HG03342 (cell line): ENCODE measurements at regions not wholly inside any gene's neighbourhood (a gene's known extent, or its start where the extent isn't known, plus 50 kb on each side); places are given as distances from the start of the nearest gene placed in this dataset.

Experiments
- ATAC-seq: cut with Tn5 transposase; IDR thresholded peaks from one replicate; pipeline ENCODE4 v1.9.1; 2021; ENCODE audit warnings: mild to moderate bottlenecking, moderate library complexity; ENCODE audit not compliant: unreplicated experiment

DNA sequence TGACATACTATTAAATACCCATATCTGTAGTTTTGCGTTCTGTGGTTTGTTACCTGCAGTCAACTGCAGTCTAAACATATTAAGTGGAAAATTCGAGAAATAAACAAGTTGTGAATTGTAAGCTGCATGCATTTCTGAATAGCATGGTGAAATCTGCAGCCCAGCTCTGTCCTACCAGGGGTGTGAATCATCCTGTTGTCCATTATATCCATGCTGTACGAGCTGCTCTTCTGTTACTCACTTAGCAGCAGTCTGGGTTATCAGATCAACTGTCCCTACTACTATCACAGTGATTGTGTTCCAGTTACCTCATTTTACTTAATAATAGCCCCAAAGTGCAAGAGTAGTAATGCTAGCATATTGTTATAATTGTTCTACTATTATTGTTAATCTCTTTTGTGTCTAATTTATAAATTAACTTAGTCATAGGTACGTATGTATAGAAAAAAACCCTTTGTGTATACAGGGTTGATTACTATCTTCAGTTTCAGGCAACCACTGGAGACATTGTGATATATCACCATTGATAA, 173.7 kb upstream of the FAT4 start:
- ATAC-seq, result no peak

- no peak for ATAC-seq
Observed at GRCh38 chr4:125135652-125136051, 179.1 kb upstream of the FAT4 start.

GRCh38 chr4:125132729-125133128, 182.0 kb upstream of the FAT4 start:
- ATAC-seq, result no peak

- no peak for ATAC-seq
Observed at GRCh38 chr4:125131891-125132680, 182.7 kb upstream of the FAT4 start.

GRCh38 chr4:125125276-125125675, 189.5 kb upstream of the FAT4 start:
- ATAC-seq, result no peak

- ATAC-seq, result no peak
Observed at GRCh38 chr4:125123570-125124109, 191.1 kb upstream of the FAT4 start.

- no peak for ATAC-seq
Observed at GRCh38 chr4:125121581-125121980, 193.2 kb upstream of the FAT4 start.

GRCh38 chr4:125116431-125116830, 198.3 kb upstream of the FAT4 start:
- no peak for ATAC-seq

DNA sequence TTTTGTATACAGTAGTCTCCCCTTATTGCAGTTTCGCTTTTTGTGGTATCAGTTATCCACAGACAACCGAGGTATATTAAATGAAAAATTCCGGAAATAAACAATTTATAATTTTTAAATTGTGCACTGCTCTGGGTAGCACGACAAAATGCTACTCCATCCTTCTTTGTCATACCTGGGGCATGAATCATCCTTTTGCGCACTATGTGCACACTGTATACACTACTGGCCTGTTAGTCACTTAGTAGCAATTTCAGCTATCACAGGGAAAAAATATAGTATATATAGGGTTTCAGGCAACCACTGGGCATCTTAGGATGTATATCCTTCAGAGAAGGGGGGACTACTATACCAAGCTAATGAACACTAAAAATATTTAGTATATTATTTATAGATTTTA, 198.8 kb upstream of the FAT4 start:
- no peak for ATAC-seq

DNA sequence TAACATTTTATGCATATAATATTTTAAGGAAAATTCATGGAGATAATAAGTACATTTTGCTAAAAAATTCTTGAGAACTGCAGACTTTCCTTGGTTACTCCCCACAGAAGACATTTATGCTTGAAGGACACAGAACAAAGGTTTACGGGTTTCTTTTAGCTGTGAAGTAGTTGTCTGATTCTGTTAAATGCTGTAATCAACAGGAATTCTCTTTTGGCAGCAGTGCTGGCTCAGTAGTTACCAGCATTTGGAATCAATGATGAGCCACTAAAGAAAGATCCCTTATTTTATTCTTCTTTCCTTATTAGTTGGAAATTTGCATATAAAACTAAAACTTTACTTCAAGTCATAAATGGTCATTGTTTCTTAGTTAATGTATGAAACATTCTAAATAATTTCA, 199.3 kb upstream of the FAT4 start:
- no peak for ATAC-seq

GRCh38 chr4:125112536-125112935, 202.2 kb upstream of the FAT4 start:
- ATAC-seq, result no peak

- ATAC-seq, result no peak
Observed at GRCh38 chr4:125111323-125111722, 203.4 kb upstream of the FAT4 start.

DNA sequence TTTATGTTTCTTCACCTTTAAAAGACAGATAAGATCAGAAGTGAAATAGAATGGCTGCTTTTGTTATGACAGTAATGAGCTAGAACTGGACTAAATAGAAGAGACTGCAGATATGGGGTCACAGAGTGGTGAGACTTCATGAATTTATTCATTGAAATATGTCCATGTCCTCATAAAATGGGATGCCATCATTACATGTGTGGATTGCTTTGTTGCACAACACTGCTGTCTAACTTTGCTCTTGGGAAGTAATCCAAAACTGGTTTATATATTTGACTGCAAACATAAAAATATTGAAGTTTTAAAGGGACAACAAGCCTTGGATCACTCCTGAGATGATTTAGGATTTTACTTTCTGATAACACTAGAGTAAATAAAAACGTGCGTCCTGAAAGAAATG, 209.2 kb upstream of the FAT4 start:
- no peak for ATAC-seq

DNA sequence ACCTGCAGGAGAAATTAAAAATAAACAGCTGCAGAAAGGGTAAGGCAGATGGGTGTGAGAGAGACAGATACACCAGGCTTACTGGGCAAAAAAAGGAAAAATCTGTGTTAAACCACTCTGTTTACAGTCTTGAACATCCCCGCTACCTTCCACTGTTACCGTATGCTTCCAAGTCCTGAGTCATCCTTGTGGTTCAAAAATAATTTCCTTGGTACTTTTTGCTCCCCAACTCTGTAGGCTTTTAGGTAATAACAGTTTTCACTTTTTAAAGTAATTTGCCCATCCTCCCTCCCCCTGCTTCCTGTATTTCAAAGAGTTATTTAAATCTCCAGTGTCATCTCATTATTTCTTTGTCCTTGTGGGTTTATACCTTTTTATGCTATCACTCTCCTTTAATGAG, 210.1 kb upstream of the FAT4 start:
- no peak for ATAC-seq

DNA sequence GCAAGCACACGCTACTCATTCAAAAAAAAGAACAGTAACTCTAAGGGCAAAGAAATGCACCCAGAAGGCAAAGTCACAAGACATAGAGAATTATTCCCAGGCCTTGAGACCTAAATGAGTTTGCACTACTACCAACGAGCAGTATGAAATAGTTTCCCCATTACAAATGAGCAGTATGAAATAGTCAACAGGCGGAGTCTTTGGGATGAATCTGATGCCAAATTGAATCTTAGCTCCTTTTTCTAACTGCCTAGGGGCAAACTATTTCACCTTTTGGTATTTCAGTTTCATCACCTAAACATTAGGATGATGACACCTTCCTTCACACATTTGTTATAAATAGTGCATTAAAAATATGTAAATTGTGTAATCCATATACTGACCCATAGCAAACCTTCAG, 213.0 kb upstream of the FAT4 start:
- no peak for ATAC-seq

- ATAC-seq, result no peak
Observed at GRCh38 chr4:125097729-125098128, 217.0 kb upstream of the FAT4 start.

DNA sequence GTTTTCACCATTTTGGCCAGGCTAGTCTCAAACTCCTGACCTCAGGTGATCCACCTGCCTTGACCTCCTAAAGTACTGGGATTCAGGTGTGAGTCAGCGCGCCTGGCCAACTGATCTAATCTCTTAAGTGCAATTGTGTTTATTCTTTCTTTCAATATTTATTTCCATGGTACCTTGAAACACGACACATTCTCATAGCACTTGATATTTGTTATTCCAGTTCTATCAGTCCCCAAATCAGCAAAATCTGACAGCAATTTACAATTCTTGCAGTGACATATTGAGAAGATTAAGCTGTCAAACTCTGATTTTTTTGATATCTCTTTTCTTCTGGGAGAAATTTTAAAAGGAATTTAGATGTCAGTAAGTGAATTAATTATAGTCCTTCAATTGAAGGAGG, 218.1 kb upstream of the FAT4 start:
- no peak for ATAC-seq

DNA sequence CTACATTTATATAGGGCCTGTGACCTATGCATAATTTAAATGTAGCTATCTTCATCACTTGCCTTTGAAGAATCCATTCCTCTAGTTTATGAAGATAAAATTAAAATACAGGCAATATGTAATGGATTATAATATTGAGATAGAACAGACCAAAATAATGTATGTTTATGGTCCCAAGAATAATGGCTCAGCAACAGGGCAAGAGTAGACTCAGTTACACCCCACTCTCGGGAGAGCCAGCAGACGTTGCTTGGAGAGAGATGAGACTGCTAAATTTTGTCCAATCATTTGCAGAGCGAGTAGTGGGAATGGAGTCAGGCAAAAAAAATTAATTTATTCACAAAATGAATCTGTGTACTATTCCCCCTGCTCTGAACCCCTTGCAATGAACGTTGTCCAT, 223.2 kb upstream of the FAT4 start:
- no peak for ATAC-seq

DNA sequence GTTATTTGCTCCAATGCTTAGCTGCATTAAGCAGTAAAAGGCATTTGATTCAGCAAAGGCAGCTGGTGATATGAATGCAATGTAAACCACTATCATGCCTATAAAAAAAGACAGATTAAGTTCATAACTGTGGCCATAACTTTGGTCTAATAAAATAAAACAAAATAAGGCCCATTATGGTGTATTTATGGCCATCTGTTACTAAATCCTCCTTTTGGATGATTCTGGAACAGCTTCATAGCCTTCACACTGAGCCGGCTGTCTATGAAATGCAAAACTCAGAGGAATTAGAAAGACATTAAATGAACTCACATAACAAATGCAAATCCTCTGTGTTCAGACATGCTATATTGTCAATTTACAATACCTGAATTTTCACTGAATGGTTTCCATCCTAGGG, 223.7 kb upstream of the FAT4 start:
- ATAC-seq, result no peak

DNA sequence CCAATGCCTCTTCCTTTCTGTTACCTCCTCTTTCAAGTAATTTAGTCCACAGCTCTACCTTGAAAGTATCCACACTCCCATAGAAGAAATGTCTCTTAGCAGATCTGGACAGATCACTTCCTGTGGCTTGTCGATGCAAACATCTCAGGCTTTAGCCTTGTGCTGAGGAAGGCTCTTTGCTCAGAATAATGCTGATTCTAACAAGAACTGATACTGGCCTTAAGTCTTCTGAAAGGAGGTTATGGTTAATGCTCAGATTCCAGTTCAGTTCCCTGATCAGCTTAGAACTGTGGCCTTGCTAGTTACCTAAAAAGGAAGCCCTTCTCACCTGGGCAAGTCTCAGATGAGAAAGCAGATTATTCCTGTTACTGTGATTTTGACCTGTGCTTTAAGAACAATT, 230.1 kb upstream of the FAT4 start:
- no peak for ATAC-seq

GRCh38 chr4:125082729-125083417, 231.9 kb upstream of the FAT4 start:
- ATAC-seq, result no peak

DNA sequence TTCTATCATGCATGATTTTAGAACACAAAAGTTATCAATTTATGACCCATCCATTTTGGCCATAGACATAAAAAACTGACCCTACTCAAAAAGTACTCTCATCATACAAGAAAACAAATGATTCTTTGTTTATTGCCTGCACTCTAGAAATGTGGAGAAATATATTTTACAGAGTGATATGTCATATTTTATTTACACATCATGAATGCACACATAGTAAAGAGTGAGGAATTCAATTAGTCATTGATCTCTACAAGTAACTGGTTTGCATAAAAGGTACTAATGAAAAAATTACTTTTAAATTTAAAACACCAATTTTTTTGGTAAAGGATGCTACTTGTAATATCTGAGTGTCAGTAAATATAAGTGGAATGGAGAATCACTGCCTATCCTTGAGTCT, 242.5 kb upstream of the FAT4 start:
- no peak for ATAC-seq
